ENCODE measurements at regions not wholly inside any gene's neighbourhood (a gene's known extent, or its start where the extent isn't known, plus 50 kb on each side); places are given as distances from the start of the nearest gene placed in this dataset.

DNA sequence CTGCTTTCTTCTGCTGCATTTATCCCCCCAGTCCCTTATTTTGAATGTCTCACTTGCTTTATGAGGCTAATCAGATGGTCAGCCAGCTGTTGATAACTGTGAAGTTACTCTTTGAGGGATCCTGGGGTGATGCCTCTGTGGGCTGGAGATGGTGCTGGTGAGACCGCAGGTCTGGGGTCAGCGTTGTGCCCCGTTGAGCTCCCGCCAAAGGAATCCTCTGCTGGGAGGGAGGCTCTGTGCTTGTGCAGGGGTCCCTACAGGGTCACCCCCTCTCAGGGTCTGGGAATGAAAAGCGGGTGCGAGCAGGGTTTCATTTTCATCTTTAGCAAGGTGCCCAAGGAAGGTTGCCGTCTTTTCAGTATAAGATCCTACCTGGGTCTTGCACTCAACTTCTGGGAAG, 161.2 kb upstream of the RTL1 start:
- Histone ChIP-seq H3K4me2 (ENCODE audit: insufficient read depth, low read length) (no peak overlapping the region), H4K20me1 (ENCODE audit: insufficient read depth, low read length) (peaks cover 28% of the 10 kb centered on the region), H3K27ac (ENCODE audit: low read depth, low read length) (no peak overlapping the region), H2AFZ (ENCODE audit: low read length) (no peak overlapping the region), H3K9me3 (ENCODE audit: low read depth, low read length) (no peaks in the 10 kb centered on the region), H3K27me3 (ENCODE audit: insufficient read depth, low read length) (no peaks in the 10 kb centered on the region), H3K36me3 (ENCODE audit: insufficient read depth, low read length) (peaks cover 58% of the 10 kb centered on the region), H3K4me1 (ENCODE audit: insufficient read depth, low read length) (no peaks in the 10 kb centered on the region), H3K4me3 (ENCODE audit: insufficient read depth, low read length) (no peak overlapping the region), H3K79me2 (ENCODE audit: insufficient read depth, low read length) (peaks cover 16% of the 10 kb centered on the region)
- peak; percentile 25 for DNase-seq (ENCODE audit: insufficient read length, low spot score, missing footprints)
- TF ChIP-seq, protein P1, sequence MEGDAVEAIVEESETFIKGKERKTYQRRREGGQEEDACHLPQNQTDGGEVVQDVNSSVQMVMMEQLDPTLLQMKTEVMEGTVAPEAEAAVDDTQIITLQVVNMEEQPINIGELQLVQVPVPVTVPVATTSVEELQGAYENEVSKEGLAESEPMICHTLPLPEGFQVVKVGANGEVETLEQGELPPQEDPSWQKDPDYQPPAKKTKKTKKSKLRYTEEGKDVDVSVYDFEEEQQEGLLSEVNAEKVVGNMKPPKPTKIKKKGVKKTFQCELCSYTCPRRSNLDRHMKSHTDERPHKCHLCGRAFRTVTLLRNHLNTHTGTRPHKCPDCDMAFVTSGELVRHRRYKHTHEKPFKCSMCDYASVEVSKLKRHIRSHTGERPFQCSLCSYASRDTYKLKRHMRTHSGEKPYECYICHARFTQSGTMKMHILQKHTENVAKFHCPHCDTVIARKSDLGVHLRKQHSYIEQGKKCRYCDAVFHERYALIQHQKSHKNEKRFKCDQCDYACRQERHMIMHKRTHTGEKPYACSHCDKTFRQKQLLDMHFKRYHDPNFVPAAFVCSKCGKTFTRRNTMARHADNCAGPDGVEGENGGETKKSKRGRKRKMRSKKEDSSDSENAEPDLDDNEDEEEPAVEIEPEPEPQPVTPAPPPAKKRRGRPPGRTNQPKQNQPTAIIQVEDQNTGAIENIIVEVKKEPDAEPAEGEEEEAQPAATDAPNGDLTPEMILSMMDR (IDR thresholded peaks at IDR 0.05; ENCODE audit: extremely low read depth, low read depth, low read length): no peak

DNA sequence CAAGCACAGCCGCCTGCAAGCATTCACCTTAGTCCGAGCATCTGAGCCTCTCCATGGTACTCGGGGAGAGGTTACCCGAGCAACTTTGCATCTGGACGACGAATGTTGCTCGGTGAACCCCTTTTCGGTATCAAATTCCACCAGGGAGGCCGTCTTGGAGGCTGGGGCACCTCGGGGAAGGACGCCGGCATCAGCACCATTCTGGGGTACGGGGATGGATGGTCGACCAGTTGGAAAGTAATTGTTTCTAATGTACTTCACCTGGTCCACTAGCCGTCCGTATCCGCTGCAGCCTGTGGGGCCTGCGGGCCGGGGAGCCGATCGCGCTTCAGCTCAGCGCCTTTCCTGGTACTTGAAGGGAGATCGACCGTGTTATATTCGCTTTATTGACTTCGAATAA, 161.7 kb upstream of the RTL1 start:
- no peak overlapping the region for H3K27ac ChIP-seq (ENCODE audit: low read depth, low read length)
- no peak overlapping the region for H2AFZ ChIP-seq (ENCODE audit: low read length)
- H3K79me2 ChIP-seq (ENCODE audit: insufficient read depth, low read length): peaks cover 16% of the 10 kb centered on the region
- H3K9me3 ChIP-seq (ENCODE audit: low read depth, low read length): no peaks in the 10 kb centered on the region
- H3K36me3 ChIP-seq (ENCODE audit: insufficient read depth, low read length): peaks cover 58% of the 10 kb centered on the region
- H4K20me1 ChIP-seq (ENCODE audit: insufficient read depth, low read length): peaks cover 23% of the 10 kb centered on the region
- no peak overlapping the region for H3K4me3 ChIP-seq (ENCODE audit: insufficient read depth, low read length)
- no peaks in the 10 kb centered on the region for H3K27me3 ChIP-seq (ENCODE audit: insufficient read depth, low read length)
- TF ChIP-seq, protein P1 (IDR thresholded peaks at IDR 0.05; ENCODE audit: extremely low read depth, low read depth, low read length): no peak
- no peak overlapping the region for H3K4me2 ChIP-seq (ENCODE audit: insufficient read depth, low read length)
- H3K4me1 ChIP-seq (ENCODE audit: insufficient read depth, low read length): no peaks in the 10 kb centered on the region
- DNase-seq (ENCODE audit: insufficient read length, low spot score, missing footprints): peak; percentile 15

DNA sequence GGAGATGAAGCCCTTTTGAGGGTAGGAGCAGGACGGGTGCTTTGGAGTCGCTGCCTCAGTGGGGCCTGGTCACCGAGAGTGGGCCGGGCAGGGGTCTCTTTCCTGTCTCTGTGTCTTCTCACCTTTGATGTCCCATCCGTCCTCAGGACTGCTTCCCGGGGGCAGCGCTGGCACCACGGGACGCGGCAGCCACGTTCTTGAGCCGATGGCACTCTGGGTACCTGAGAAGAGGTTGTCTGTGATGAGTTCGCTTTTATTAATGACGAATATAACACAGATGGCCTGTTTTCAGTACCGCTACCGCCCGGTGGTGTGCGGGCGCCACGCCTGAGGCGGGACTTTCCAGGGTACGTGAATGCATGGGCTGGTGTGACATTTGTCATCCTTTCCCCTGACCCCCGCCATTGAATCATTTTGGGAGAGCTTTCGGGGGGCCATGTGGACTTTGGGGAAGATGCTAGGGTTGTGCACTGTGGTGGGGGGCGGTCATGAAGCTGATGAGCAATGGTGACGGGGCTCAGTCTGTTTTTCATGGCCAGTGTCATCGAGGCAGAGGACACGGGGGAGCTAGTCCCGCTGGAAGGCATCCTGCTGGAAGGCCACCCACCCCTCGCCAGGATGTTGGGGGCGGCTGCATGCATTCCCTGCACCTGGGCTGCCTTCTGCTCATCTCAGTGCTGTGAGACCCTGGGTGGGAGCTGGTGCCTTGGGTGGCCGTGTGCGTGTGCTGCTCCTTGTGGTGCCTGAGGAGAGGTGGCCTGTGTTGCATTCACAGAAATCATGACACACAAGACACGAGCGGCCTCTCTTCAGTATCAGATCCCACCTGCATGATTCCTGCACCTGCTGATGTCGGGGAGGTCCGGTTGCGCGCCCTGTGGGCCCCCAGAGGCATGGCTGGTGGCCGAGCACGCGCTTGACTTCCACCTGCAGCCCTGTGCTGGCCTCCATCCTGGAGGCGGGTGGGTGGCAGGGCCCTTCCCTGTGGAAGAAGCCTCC, 162.5 kb upstream of the RTL1 start:
- H3K4me1 ChIP-seq (ENCODE audit: insufficient read depth, low read length): no peaks in the 10 kb centered on the region
- H3K36me3 ChIP-seq (ENCODE audit: insufficient read depth, low read length): peaks cover 58% of the 10 kb centered on the region

More for the DNA sequence above, 162.5 kb upstream of the RTL1 start:
- no peak overlapping the region for H3K4me3 ChIP-seq (ENCODE audit: insufficient read depth, low read length)
- H4K20me1 ChIP-seq (ENCODE audit: insufficient read depth, low read length): peaks cover 28% of the 10 kb centered on the region
- DNase-seq (ENCODE audit: insufficient read length, low spot score, missing footprints): no peak
- no peak overlapping the region for H2AFZ ChIP-seq (ENCODE audit: low read length)
- H3K79me2 ChIP-seq (ENCODE audit: insufficient read depth, low read length): peaks cover 18% of the 10 kb centered on the region
- no peaks in the 10 kb centered on the region for H3K9me3 ChIP-seq (ENCODE audit: low read depth, low read length)
- no peak overlapping the region for H3K4me2 ChIP-seq (ENCODE audit: insufficient read depth, low read length)
- TF ChIP-seq, protein P1 (IDR thresholded peaks at IDR 0.05; ENCODE audit: extremely low read depth, low read depth, low read length): no peak
- H3K27me3 ChIP-seq (ENCODE audit: insufficient read depth, low read length): no peaks in the 10 kb centered on the region
- no peak overlapping the region for H3K27ac ChIP-seq (ENCODE audit: low read depth, low read length)
